Endometrium (tissue), 2 donors: ENCODE measurements at regions not wholly inside any gene's neighbourhood (a gene's known extent, or its start where the extent isn't known, plus 50 kb on each side); places are given as distances from the start of the nearest gene placed in this dataset.

Experiments
- FAIRE-seq: peaks from 2 replicates; lab custom pipeline; 2012; peaks lifted over from hg19 to GRCh38; lab: Jason Lieb, UNC
- donor health status: control.
- donor health status: control.

- FAIRE-seq, result no peak
Measured at GRCh38 chr6:167581637-167582036, 245.1 kb upstream of the AFDN start.

GRCh38 chr6:167583412-167583811 is 243.3 kb upstream of the AFDN start:
- FAIRE-seq, result no peak

- no peak for FAIRE-seq
Measured at GRCh38 chr6:167588181-167588919, 238.4 kb upstream of the AFDN start.

- no peak for FAIRE-seq
Measured at GRCh38 chr6:167588920-167589614, 237.6 kb upstream of the AFDN start.

- FAIRE-seq, result no peak
Measured at GRCh38 chr6:167589615-167589940, 237.1 kb upstream of the AFDN start.

- FAIRE-seq, result no peak
Measured at GRCh38 chr6:167590193-167590592, 236.5 kb upstream of the AFDN start.
